A673 (cell line): ENCODE measurements at regions not wholly inside any gene's neighbourhood (a gene's known extent, or its start where the extent isn't known, plus 50 kb on each side); places are given as distances from the start of the nearest gene placed in this dataset.

Source experiments
- BruUV-seq: library from RNA; stranded (reverse); fragments of 400-500 nt; replicated peaks from 2 replicates; lab custom pipeline; 2021; lab: Mats Ljungman, UMichigan
- CTCF ChIA-PET: fragments of 300-600 bp; sonication (Branson Sonifier 250); formaldehyde crosslinking; loops from one replicate; lab custom pipeline; 2022; ENCODE audit warnings: antibody characterized with exemption; lab: Charles Lee
- POLR2A ChIA-PET: fragments of 300-600 bp; sonication (Branson Sonifier 250); formaldehyde crosslinking; loops from one replicate; lab custom pipeline; 2022; ENCODE audit warnings: antibody characterized with exemption; ENCODE audit not compliant: low non-redundant PET; lab: Charles Lee
- DNase-seq: peaks from one replicate; pipeline ENCODE4 v3.0.0-alpha.2; 2015; ENCODE audit warnings: low spot score
- H3K27ac ChIP-seq: fragments of 200-600 bp; sonication (generic); 2 replicates; pipeline ENCODE4 v1.5.1; 2016; ENCODE audit warnings: mixed run types, low read depth, mild to moderate bottlenecking, mixed read lengths, antibody characterized with exemption, low read length; ENCODE audit not compliant: poor library complexity, severe bottlenecking
- H3K27me3 ChIP-seq: fragments of 200-600 bp; sonication (generic); replicated peaks from 2 replicates; pipeline ENCODE4 v1.6.1; 2017; ENCODE audit warnings: mixed run types, low read depth, mild to moderate bottlenecking, mixed read lengths, antibody characterized with exemption, low read length; ENCODE audit not compliant: insufficient read depth, poor library complexity
- H3K36me3 ChIP-seq: fragments of 200-600 bp; sonication (generic); 2 replicates; pipeline ENCODE4 v1.6.1; 2016; ENCODE audit warnings: mixed run types, mild to moderate bottlenecking, mixed read lengths, antibody characterized with exemption, low read length; ENCODE audit not compliant: insufficient read depth, poor library complexity, severe bottlenecking
- H3K4me1 ChIP-seq: fragments of 200-600 bp; sonication (generic); 2 replicates; pipeline ENCODE4 v1.6.1; 2017; ENCODE audit warnings: mixed run types, mild to moderate bottlenecking, mixed read lengths, antibody characterized with exemption, low read length; ENCODE audit not compliant: insufficient read depth, poor library complexity, severe bottlenecking
- H3K4me3 ChIP-seq: fragments of 200-600 bp; sonication (generic); 2 replicates; pipeline ENCODE4 v1.5.1; 2016; ENCODE audit warnings: low read depth, mixed run types, mild to moderate bottlenecking, mixed read lengths, low read length; ENCODE audit not compliant: poor library complexity, severe bottlenecking
- H3K9me3 ChIP-seq: fragments of 200-600 bp; sonication (generic); 2 replicates; pipeline ENCODE4 v1.6.1; 2016; ENCODE audit warnings: mixed run types, low read depth, mild to moderate bottlenecking, mixed read lengths, antibody characterized with exemption, low read length; ENCODE audit not compliant: poor library complexity, severe bottlenecking
- CTCF ChIP-seq: fragments of 300-800, 200-600 bp; sonication (generic); conservative IDR thresholded peaks from 2 replicates; pipeline ENCODE4 v1.5.1; 2017; ENCODE audit warnings: low read depth, mild to moderate bottlenecking, antibody characterized with exemption, low read length, moderate library complexity, mixed read lengths
- EZH2 ChIP-seq: fragments of 200-600 bp; sonication (generic); IDR thresholded peaks from 2 replicates; pipeline ENCODE4 v1.6.1; 2017; ENCODE audit warnings: borderline replicate concordance, low read depth, mild to moderate bottlenecking, mixed read lengths, antibody characterized with exemption, low read length; ENCODE audit not compliant: poor library complexity, severe bottlenecking
- intact Hi-C: fragments of 100-400 bp; cut with micrococcal nuclease; formaldehyde crosslinking; loops from one replicate; pipeline ENCODE4 v1.10.0; 2022; ENCODE audit not compliant: unreplicated experiment

GRCh38 chr4:41373221-41373620 is 116.5 kb downstream of the UCHL1 start:
- Histone ChIP-seq H3K27me3 (peaks cover 11% of the 10 kb centered on the region), H3K4me3 (no peak overlapping the region), H3K4me1 (no peaks in the 10 kb centered on the region), H3K27ac (no peak overlapping the region), H3K36me3 (no peaks in the 10 kb centered on the region), H3K9me3 (no peaks in the 10 kb centered on the region)
- no peak for DNase-seq
- TF ChIP-seq CTCF (no peak), EZH2 (no peak)
- POLR2A ChIA-PET, result no interaction called here
- intact Hi-C loops, result no loop called here
- no TSS peak for BruUV-seq
- CTCF ChIA-PET, result no interaction called here

- no peaks in the 10 kb centered on the region for H3K9me3 ChIP-seq
- ChIA-PET CTCF (no interaction called here), POLR2A (no interaction called here)
- BruUV-seq, result no TSS peak
- peaks cover 11% of the 10 kb centered on the region for H3K27me3 ChIP-seq
- H3K4me3 ChIP-seq, result no peak overlapping the region
- no peaks in the 10 kb centered on the region for H3K4me1 ChIP-seq
- intact Hi-C loops, result no loop called here
- no peaks in the 10 kb centered on the region for H3K36me3 ChIP-seq
- no peak overlapping the region for H3K27ac ChIP-seq
- DNase-seq, result no peak
- no peak for TF ChIP-seq EZH2
- TF ChIP-seq CTCF, result no peak
Observed at GRCh38 chr4:41374490-41374889, 117.8 kb downstream of the UCHL1 start.

GRCh38 chr4:41375561-41375960 is 118.8 kb downstream of the UCHL1 start:
- peaks cover 2% of the 10 kb centered on the region for H3K27me3 ChIP-seq
- H3K4me3 ChIP-seq, result no peak overlapping the region
- H3K9me3 ChIP-seq, result no peaks in the 10 kb centered on the region
- intact Hi-C loops, result no loop called here
- no peak overlapping the region for H3K27ac ChIP-seq
- no peaks in the 10 kb centered on the region for H3K36me3 ChIP-seq
- POLR2A ChIA-PET, result no interaction called here
- BruUV-seq, result no TSS peak
- no peak for TF ChIP-seq CTCF
- no peak for TF ChIP-seq EZH2
- H3K4me1 ChIP-seq, result no peaks in the 10 kb centered on the region
- CTCF ChIA-PET, result no interaction called here
- no peak for DNase-seq
